Ishikawa (cell line): ENCODE measurements at regions not wholly inside any gene's neighbourhood (a gene's known extent, or its start where the extent isn't known, plus 50 kb on each side); places are given as distances from the start of the nearest gene placed in this dataset.

Source experiments
- CEBPB ChIP-seq: IDR thresholded peaks from 2 replicates; pipeline ENCODE4 v1.6.1; 2012
- CREB1 ChIP-seq: IDR thresholded peaks from 2 replicates; pipeline ENCODE4 v1.6.1; 2012; ENCODE audit warnings: low read depth
- EGR1 ChIP-seq: IDR thresholded peaks from 2 replicates; pipeline ENCODE4 v1.6.1; 2012
- EP300 ChIP-seq: IDR thresholded peaks from 2 replicates; pipeline ENCODE4 v1.6.1; 2012; ENCODE audit warnings: borderline replicate concordance
- FOXM1 ChIP-seq: IDR thresholded peaks from 2 replicates; pipeline ENCODE4 v1.6.1; 2012; ENCODE audit warnings: low read depth, borderline replicate concordance
- NFIC ChIP-seq: IDR thresholded peaks from 2 replicates; pipeline ENCODE4 v1.6.1; 2012
- RAD21 ChIP-seq: IDR thresholded peaks from 2 replicates; pipeline ENCODE4 v1.6.1; 2012; ENCODE audit warnings: low read depth
- REST ChIP-seq: IDR thresholded peaks from 2 replicates; pipeline ENCODE4 v1.6.1; 2012; ENCODE audit warnings: low read depth, mild to moderate bottlenecking
- TAF1 ChIP-seq: IDR thresholded peaks from 2 replicates; pipeline ENCODE4 v1.6.1; 2012; ENCODE audit warnings: low read depth, mild to moderate bottlenecking
- TCF12 ChIP-seq: IDR thresholded peaks from 2 replicates; pipeline ENCODE4 v1.6.1; 2012; ENCODE audit warnings: low read depth
- TEAD4 ChIP-seq: IDR thresholded peaks from 2 replicates; pipeline ENCODE4 v1.6.1; 2012
- USF1 ChIP-seq: IDR thresholded peaks from 2 replicates; pipeline ENCODE4 v1.6.1; 2012
- YY1 ChIP-seq: IDR thresholded peaks from 2 replicates; pipeline ENCODE4 v1.6.1; 2012; ENCODE audit warnings: low read depth
- ZBTB7A ChIP-seq: IDR thresholded peaks from 2 replicates; pipeline ENCODE4 v1.6.1; 2012; ENCODE audit warnings: low read depth
- TF ChIP-seq, protein P1 (sequence below): IDR thresholded peaks from 2 replicates; pipeline ENCODE4 v1.6.1; 2012

DNA sequence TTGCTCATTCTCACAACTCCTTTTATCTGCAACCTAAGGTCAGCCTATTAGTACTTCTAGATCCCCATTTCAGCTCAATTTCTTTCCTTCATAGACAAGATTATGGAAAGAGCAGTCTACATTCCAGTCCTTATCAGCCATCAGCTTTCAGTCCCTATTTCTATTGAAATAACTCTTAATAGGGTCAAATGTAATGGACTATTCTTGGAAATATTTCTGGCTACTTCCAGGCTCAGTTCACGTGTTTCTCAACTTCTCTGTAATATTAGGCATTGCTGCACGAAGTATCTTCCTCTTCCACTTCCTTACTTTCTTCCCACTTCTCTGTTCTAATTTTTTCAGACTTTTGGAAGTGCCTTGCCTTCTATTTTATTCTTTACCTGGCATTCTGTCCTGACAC lies 232.9 kb upstream of the USP25 start:
- TF ChIP-seq ZBTB7A (no peak), REST (no peak), EP300 (no peak), CEBPB (no peak), EGR1 (no peak), RAD21 (no peak), TAF1 (no peak), CREB1 (no peak), TCF12 (no peak), NFIC (no peak)

DNA sequence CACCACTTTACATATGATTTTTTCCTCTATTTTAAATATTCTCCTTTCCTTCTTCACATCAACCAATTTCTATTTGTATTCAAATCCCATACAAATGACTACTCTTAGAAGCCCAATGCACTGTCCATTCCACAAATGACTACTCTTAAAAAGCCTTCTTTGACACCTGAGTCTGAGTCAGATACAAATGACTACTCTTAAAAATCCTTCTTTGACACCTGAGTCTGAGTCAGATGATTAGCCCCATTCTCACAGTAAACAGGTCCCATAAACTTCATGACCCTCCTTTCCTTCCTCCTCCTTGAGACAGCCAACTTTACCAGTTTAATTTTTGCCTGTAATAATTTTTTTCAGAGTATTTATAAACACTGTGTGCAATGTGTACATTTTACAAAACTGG lies 231.3 kb upstream of the USP25 start:
- TF ChIP-seq TEAD4, result no peak
- no peak for TF ChIP-seq ZBTB7A
- no peak for TF ChIP-seq RAD21

DNA sequence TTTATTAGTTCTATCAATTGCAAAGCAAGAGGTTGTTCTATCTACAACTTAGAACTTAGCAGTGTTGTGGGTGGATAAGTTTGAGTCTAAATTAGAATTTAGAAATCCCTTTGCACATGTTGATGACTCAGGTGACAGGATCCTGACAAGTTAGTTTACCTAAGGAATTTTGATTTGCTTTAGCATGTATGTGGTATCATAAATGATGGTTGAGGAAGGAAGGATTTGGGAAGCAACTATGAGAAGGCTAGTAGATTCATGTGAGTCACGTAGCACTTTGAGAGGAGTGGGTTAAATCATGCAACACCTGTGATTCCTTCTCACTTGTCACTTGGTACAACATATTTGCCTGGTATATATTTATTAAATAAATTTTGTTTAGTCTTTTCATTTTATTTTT lies 223.7 kb upstream of the USP25 start:
- TF ChIP-seq CEBPB (no peak), TAF1 (no peak), YY1 (no peak), RAD21 (no peak)
- TF ChIP-seq, protein P1, sequence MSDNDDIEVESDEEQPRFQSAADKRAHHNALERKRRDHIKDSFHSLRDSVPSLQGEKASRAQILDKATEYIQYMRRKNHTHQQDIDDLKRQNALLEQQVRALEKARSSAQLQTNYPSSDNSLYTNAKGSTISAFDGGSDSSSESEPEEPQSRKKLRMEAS, result no peak

GRCh38 chr21:15508554-15508953 lies 221.2 kb upstream of the USP25 start:
- TF ChIP-seq YY1, result no peak
- TF ChIP-seq TCF12, result no peak
- no peak for TF ChIP-seq CEBPB

DNA sequence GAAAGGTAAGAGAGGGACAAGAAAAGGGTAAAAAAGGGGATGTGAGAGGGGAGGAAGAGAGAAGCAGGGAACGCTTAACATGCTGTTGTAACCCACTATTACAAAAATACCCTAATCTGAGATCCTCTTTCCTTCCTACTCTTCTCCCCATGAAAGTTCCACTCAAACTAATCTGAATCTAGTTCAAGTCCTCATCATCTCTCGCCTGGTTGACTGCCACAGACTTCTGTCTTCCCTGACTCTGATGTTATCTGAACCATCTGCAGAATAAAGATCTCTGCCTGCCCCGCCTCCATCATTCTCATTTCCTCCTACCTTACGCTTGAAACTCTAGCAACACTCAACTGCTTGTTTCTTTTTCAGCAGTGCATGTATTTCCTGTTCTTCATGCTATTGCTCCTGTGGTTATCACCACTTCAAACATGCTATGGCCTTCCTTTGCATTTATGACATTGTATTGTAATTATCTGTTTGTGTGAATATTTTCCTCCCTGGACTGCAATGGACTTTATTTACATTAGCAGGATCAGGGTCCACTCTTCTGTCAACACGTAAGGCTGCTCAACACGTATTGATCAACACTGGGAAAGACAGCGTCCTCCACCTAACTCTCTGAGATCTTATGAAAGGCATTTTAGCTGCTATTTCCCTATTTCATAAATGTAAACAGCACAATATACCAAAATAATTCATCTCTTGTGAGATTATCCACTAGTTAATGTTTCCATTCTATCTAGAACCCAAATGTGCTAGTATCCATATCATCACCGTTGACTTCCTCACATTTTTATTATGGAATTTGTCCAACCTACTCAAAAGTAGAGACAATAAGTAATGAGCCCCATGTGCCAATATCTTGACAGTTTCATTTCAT lies 215.5 kb upstream of the USP25 start:
- TF ChIP-seq TCF12, result no peak
- no peak for TF ChIP-seq ZBTB7A
- no peak for TF ChIP-seq EP300
- TF ChIP-seq CEBPB, result no peak
- TF ChIP-seq FOXM1, result no peak
- TF ChIP-seq TAF1, result no peak
- TF ChIP-seq, protein P1, result no peak

DNA sequence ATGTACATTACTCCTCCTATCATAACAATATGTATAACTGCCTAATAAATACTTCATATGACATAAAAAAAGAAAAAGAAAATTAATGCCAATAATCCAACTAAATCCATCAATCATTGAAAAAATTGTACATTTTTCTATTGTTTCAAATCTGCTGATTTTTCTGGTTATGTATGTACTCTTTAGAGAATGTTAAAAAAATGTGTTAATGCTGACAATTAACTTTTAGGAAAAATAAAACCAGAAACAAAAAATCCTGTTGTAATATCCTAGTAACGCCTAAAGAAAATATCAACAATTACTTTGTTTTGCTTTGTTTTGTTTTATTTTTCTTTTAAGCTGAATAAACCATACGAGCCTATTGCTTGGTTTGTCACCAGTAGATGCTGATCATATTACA lies 213.9 kb upstream of the USP25 start:
- no peak for TF ChIP-seq EGR1
- no peak for TF ChIP-seq CEBPB

DNA sequence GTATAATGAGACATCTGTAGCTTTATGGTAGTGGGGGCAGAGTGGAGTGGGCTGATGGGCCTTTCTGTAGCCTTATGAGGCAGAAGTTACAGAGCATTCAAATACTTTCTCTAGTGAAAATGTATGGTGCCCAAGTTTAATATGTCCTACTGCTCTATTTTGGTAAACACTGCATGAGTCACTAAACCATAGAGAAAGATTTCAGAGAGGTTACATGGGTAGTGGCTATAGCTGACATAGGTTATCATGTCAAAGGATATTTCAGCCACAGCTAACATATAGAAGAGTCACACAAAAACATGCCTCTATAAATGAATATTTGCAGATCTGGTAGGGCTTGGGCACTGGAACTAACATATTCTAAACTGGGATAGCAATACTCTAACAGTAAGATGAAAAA lies 212.4 kb upstream of the USP25 start:
- TF ChIP-seq NFIC (no peak), EGR1 (no peak), CEBPB (no peak), ZBTB7A (no peak), TAF1 (no peak), CREB1 (no peak), RAD21 (no peak), TCF12 (no peak), USF1 (no peak), YY1 (no peak), REST (no peak), TEAD4 (no peak), FOXM1 (no peak), EP300 (no peak)
- TF ChIP-seq, protein P1, result no peak
